GM21786 (cell line): ENCODE measurements at regions not wholly inside any gene's neighbourhood (a gene's known extent, or its start where the extent isn't known, plus 50 kb on each side); places are given as distances from the start of the nearest gene placed in this dataset.
"Not testable (repeated sequence)": the region's sequence is repeated elsewhere in the genome, so short reads cannot be mapped to it uniquely, and the experiment has no call there.

Source experiments
- ATAC-seq: cut with Tn5 transposase; IDR thresholded peaks from one replicate; pipeline ENCODE4 v1.9.1; 2021; ENCODE audit not compliant: unreplicated experiment

- ATAC-seq: no peak
Observed at GRCh38 chr6:11427723-11428245, 109.8 kb upstream of the TMEM170B start.

- ATAC-seq: no peak
Observed at GRCh38 chr6:11427091-11427722, 110.3 kb upstream of the TMEM170B start.

- ATAC-seq: no peak
Observed at GRCh38 chr6:11426571-11426970, 111.0 kb upstream of the TMEM170B start.

GRCh38 chr6:11425876-11426275 lies 111.7 kb upstream of the TMEM170B start:
- no peak for ATAC-seq

GRCh38 chr6:11425431-11425871 lies 112.1 kb upstream of the TMEM170B start:
- ATAC-seq: no peak

- ATAC-seq: no peak
Observed at GRCh38 chr6:11424395-11425034, 113.0 kb upstream of the TMEM170B start.

GRCh38 chr6:11423667-11424066 lies 113.9 kb upstream of the TMEM170B start:
- no peak for ATAC-seq

GRCh38 chr6:11423072-11423471 lies 114.5 kb upstream of the TMEM170B start:
- ATAC-seq: no peak

GRCh38 chr6:11419763-11420453 lies 117.6 kb upstream of the TMEM170B start:
- ATAC-seq: no peak

- no peak for ATAC-seq
Observed at GRCh38 chr6:11418290-11418905, 119.2 kb upstream of the TMEM170B start.

- no peak for ATAC-seq
Observed at GRCh38 chr6:11416936-11417576, 120.5 kb upstream of the TMEM170B start.

GRCh38 chr6:11416099-11416935 lies 121.2 kb upstream of the TMEM170B start:
- ATAC-seq: not testable (repeated sequence)

GRCh38 chr6:11415557-11415956 lies 122.0 kb upstream of the TMEM170B start:
- no peak for ATAC-seq

GRCh38 chr6:11414176-11414963 lies 123.2 kb upstream of the TMEM170B start:
- peak; percentile 65 for ATAC-seq

- ATAC-seq: no peak
Observed at GRCh38 chr6:11413728-11414127, 123.8 kb upstream of the TMEM170B start.

GRCh38 chr6:11413117-11413687 lies 124.3 kb upstream of the TMEM170B start:
- no peak for ATAC-seq

- ATAC-seq: no peak
Observed at GRCh38 chr6:11412616-11413015, 124.9 kb upstream of the TMEM170B start.

- no peak for ATAC-seq
Observed at GRCh38 chr6:11412011-11412424, 125.5 kb upstream of the TMEM170B start.

- no peak for ATAC-seq
Observed at GRCh38 chr6:11411593-11411992, 126.0 kb upstream of the TMEM170B start.
